OCI-LY3 (cell line): ENCODE measurements at regions not wholly inside any gene's neighbourhood (a gene's known extent, or its start where the extent isn't known, plus 50 kb on each side); places are given as distances from the start of the nearest gene placed in this dataset.

Experiments
- EZH2phosphoT487 ChIP-seq: fragments of 200-600 bp; shearing (Covaris generic); IDR thresholded peaks from 2 replicates; pipeline ENCODE4 v1.6.1; 2018; ENCODE audit warnings: antibody characterized with exemption, mixed run types, low read depth
- TF ChIP-seq, protein P1 (sequence below): fragments of 200-600, 300-600 bp; sonication (generic); IDR thresholded peaks from 2 replicates; pipeline ENCODE4 v1.5.1; 2014; ENCODE audit warnings: antibody characterized with exemption, low read length, low read depth

DNA sequence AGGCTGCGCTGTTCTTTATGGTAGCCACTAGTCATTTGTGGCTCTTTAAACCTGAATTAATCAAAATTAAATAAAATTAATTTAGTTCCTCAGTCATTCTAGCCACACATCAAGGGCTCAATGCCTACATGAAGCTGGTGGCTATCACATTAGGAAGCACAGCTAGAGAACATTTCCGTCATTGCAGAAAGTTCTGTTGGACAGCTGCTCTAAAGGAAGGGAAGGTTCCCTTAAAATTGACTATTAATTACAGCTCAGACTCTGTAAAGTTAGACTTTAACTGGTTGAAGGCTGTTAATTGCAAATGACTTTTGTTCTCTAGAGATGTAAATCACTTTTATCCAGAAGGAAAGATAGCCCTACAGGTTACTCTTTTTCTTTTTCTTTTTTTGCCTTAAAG, 202.7 kb upstream of the ADAMTS9 start:
- TF ChIP-seq, protein P1, sequence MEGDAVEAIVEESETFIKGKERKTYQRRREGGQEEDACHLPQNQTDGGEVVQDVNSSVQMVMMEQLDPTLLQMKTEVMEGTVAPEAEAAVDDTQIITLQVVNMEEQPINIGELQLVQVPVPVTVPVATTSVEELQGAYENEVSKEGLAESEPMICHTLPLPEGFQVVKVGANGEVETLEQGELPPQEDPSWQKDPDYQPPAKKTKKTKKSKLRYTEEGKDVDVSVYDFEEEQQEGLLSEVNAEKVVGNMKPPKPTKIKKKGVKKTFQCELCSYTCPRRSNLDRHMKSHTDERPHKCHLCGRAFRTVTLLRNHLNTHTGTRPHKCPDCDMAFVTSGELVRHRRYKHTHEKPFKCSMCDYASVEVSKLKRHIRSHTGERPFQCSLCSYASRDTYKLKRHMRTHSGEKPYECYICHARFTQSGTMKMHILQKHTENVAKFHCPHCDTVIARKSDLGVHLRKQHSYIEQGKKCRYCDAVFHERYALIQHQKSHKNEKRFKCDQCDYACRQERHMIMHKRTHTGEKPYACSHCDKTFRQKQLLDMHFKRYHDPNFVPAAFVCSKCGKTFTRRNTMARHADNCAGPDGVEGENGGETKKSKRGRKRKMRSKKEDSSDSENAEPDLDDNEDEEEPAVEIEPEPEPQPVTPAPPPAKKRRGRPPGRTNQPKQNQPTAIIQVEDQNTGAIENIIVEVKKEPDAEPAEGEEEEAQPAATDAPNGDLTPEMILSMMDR: no peak
- no peak for TF ChIP-seq EZH2phosphoT487
